ENCODE measurements at regions not wholly inside any gene's neighbourhood (a gene's known extent, or its start where the extent isn't known, plus 50 kb on each side); places are given as distances from the start of the nearest gene placed in this dataset.

DNA sequence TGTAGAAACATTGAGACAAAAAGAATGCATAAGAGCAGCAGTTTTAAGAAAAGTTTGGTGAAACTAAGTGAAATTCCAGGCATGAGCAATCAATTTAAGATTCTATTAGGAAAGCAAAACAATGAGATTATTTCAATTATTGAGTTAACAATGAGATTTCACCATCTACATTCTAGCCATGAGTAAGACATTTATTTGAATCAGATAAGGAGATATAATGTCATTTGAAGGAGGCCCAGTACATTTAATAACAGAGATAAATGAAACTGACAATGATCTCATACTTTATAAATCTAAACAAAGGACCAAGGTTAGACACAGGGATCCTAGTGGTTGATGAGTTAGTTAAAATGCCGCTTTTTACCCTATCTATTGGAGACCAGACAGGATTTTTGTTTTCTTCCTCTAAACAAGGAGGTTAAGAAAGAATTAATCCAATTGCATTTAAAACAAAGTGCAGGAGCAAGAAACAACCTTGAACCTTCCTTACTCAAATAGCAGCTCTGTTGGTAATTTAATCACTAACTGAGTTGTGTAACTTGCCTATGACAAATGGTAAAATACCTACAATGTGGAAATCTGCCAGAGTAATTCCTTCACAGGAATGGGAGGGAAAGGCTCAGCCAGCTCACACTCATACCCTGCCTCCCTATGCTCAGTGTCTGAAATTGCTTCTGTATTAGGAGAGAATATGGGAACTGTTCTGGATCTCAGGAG is 103.5 kb upstream of the NR3C1 start (continued):
- TF ChIP-seq, protein P1, sequence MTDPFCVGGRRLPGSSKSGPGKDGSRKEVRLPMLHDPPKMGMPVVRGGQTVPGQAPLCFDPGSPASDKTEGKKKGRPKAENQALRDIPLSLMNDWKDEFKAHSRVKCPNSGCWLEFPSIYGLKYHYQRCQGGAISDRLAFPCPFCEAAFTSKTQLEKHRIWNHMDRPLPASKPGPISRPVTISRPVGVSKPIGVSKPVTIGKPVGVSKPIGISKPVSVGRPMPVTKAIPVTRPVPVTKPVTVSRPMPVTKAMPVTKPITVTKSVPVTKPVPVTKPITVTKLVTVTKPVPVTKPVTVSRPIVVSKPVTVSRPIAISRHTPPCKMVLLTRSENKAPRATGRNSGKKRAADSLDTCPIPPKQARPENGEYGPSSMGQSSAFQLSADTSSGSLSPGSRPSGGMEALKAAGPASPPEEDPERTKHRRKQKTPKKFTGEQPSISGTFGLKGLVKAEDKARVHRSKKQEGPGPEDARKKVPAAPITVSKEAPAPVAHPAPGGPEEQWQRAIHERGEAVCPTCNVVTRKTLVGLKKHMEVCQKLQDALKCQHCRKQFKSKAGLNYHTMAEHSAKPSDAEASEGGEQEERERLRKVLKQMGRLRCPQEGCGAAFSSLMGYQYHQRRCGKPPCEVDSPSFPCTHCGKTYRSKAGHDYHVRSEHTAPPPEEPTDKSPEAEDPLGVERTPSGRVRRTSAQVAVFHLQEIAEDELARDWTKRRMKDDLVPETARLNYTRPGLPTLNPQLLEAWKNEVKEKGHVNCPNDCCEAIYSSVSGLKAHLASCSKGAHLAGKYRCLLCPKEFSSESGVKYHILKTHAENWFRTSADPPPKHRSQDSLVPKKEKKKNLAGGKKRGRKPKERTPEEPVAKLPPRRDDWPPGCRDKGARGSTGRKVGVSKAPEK (CRISPR knock-in tag; IDR thresholded peaks at IDR 0.05; ENCODE audit: borderline replicate concordance): 0 out of 2 replicates have a peak, but pooled peaks have one; percentile 93
- TF ChIP-seq ETV6 (CRISPR knock-in tag; conservative IDR thresholded peaks at IDR 0.05): no peak
- no peak for TF ChIP-seq ZNF337 (CRISPR knock-in tag; IDR thresholded peaks at IDR 0.05; ENCODE audit: borderline replicate concordance, low read depth)
- TF ChIP-seq NCOA1 (CRISPR knock-in tag; IDR thresholded peaks at IDR 0.05): 0 out of 2 replicates have a peak, but pooled peaks have one; percentile 50
- TF ChIP-seq, protein P2, sequence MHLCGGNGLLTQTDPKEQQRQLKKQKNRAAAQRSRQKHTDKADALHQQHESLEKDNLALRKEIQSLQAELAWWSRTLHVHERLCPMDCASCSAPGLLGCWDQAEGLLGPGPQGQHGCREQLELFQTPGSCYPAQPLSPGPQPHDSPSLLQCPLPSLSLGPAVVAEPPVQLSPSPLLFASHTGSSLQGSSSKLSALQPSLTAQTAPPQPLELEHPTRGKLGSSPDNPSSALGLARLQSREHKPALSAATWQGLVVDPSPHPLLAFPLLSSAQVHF (CRISPR knock-in tag; IDR thresholded peaks at IDR 0.05): no peak
- TF ChIP-seq, protein P3, sequence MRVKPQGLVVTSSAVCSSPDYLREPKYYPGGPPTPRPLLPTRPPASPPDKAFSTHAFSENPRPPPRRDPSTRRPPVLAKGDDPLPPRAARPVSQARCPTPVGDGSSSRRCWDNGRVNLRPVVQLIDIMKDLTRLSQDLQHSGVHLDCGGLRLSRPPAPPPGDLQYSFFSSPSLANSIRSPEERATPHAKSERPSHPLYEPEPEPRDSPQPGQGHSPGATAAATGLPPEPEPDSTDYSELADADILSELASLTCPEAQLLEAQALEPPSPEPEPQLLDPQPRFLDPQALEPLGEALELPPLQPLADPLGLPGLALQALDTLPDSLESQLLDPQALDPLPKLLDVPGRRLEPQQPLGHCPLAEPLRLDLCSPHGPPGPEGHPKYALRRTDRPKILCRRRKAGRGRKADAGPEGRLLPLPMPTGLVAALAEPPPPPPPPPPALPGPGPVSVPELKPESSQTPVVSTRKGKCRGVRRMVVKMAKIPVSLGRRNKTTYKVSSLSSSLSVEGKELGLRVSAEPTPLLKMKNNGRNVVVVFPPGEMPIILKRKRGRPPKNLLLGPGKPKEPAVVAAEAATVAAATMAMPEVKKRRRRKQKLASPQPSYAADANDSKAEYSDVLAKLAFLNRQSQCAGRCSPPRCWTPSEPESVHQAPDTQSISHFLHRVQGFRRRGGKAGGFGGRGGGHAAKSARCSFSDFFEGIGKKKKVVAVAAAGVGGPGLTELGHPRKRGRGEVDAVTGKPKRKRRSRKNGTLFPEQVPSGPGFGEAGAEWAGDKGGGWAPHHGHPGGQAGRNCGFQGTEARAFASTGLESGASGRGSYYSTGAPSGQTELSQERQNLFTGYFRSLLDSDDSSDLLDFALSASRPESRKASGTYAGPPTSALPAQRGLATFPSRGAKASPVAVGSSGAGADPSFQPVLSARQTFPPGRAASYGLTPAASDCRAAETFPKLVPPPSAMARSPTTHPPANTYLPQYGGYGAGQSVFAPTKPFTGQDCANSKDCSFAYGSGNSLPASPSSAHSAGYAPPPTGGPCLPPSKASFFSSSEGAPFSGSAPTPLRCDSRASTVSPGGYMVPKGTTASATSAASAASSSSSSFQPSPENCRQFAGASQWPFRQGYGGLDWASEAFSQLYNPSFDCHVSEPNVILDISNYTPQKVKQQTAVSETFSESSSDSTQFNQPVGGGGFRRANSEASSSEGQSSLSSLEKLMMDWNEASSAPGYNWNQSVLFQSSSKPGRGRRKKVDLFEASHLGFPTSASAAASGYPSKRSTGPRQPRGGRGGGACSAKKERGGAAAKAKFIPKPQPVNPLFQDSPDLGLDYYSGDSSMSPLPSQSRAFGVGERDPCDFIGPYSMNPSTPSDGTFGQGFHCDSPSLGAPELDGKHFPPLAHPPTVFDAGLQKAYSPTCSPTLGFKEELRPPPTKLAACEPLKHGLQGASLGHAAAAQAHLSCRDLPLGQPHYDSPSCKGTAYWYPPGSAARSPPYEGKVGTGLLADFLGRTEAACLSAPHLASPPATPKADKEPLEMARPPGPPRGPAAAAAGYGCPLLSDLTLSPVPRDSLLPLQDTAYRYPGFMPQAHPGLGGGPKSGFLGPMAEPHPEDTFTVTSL (CRISPR knock-in tag; IDR thresholded peaks at IDR 0.05; ENCODE audit: borderline replicate concordance): peak; percentile 97
- TF ChIP-seq ZNF605 (CRISPR knock-in tag; IDR thresholded peaks at IDR 0.05): no peak
- TF ChIP-seq, protein P4, sequence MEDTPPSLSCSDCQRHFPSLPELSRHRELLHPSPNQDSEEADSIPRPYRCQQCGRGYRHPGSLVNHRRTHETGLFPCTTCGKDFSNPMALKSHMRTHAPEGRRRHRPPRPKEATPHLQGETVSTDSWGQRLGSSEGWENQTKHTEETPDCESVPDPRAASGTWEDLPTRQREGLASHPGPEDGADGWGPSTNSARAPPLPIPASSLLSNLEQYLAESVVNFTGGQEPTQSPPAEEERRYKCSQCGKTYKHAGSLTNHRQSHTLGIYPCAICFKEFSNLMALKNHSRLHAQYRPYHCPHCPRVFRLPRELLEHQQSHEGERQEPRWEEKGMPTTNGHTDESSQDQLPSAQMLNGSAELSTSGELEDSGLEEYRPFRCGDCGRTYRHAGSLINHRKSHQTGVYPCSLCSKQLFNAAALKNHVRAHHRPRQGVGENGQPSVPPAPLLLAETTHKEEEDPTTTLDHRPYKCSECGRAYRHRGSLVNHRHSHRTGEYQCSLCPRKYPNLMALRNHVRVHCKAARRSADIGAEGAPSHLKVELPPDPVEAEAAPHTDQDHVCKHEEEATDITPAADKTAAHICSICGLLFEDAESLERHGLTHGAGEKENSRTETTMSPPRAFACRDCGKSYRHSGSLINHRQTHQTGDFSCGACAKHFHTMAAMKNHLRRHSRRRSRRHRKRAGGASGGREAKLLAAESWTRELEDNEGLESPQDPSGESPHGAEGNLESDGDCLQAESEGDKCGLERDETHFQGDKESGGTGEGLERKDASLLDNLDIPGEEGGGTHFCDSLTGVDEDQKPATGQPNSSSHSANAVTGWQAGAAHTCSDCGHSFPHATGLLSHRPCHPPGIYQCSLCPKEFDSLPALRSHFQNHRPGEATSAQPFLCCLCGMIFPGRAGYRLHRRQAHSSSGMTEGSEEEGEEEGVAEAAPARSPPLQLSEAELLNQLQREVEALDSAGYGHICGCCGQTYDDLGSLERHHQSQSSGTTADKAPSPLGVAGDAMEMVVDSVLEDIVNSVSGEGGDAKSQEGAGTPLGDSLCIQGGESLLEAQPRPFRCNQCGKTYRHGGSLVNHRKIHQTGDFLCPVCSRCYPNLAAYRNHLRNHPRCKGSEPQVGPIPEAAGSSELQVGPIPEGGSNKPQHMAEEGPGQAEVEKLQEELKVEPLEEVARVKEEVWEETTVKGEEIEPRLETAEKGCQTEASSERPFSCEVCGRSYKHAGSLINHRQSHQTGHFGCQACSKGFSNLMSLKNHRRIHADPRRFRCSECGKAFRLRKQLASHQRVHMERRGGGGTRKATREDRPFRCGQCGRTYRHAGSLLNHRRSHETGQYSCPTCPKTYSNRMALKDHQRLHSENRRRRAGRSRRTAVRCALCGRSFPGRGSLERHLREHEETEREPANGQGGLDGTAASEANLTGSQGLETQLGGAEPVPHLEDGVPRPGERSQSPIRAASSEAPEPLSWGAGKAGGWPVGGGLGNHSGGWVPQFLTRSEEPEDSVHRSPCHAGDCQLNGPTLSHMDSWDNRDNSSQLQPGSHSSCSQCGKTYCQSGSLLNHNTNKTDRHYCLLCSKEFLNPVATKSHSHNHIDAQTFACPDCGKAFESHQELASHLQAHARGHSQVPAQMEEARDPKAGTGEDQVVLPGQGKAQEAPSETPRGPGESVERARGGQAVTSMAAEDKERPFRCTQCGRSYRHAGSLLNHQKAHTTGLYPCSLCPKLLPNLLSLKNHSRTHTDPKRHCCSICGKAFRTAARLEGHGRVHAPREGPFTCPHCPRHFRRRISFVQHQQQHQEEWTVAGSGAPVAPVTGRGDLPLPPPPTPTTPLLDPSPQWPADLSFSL (CRISPR knock-in tag; IDR thresholded peaks at IDR 0.05): no peak; the same call in 1 of the 2 replicates
- TF ChIP-seq, protein P5, sequence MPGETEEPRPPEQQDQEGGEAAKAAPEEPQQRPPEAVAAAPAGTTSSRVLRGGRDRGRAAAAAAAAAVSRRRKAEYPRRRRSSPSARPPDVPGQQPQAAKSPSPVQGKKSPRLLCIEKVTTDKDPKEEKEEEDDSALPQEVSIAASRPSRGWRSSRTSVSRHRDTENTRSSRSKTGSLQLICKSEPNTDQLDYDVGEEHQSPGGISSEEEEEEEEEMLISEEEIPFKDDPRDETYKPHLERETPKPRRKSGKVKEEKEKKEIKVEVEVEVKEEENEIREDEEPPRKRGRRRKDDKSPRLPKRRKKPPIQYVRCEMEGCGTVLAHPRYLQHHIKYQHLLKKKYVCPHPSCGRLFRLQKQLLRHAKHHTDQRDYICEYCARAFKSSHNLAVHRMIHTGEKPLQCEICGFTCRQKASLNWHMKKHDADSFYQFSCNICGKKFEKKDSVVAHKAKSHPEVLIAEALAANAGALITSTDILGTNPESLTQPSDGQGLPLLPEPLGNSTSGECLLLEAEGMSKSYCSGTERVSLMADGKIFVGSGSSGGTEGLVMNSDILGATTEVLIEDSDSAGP (CRISPR knock-in tag; IDR thresholded peaks at IDR 0.05; ENCODE audit: borderline replicate concordance): no peak
- TF ChIP-seq ZIK1 (CRISPR knock-in tag; IDR thresholded peaks at IDR 0.05; ENCODE audit: borderline replicate concordance, low read depth): no peak

Data from HepG2 (cell line).